Esophagus muscularis mucosa (tissue), 3 donors: ENCODE measurements at regions not wholly inside any gene's neighbourhood (a gene's known extent, or its start where the extent isn't known, plus 50 kb on each side); places are given as distances from the start of the nearest gene placed in this dataset.

ENCODE experiments used
- CTCF ChIP-seq, 3 experiments: fragments of 200-600 bp in 2 of 3; fragments of 450-650 bp in 1 of 3; sonication (generic) in 2 of 3; IDR thresholded peaks; one replicate each; pipeline ENCODE4 v1.5.1; 2017 to 2019; ENCODE audit warnings: antibody characterized with exemption in 3 of 3, mild to moderate bottlenecking in 2 of 3, moderate library complexity in 1 of 3
- POLR2A ChIP-seq: fragments of 450-650 bp; IDR thresholded peaks from one replicate; pipeline ENCODE4 v1.6.1; 2017; ENCODE audit warnings: antibody characterized with exemption, moderate library complexity, mild to moderate bottlenecking, low read depth
- POLR2AphosphoS5 ChIP-seq, 2 donors: sonication (generic); formaldehyde crosslinking; IDR thresholded peaks; one replicate each; pipeline ENCODE4 v1.6.1; 2017; ENCODE audit warnings: antibody characterized with exemption in 2 of 2

- TF ChIP-seq CTCF (IDR thresholded peaks at IDR 0.05) = no peak
- no peak for TF ChIP-seq POLR2AphosphoS5 (IDR thresholded peaks at IDR 0.05)
- no peak for TF ChIP-seq POLR2A
Observed at GRCh38 chr9:15101095-15101494, 190.9 kb upstream of the FREM1 start.
